Calu3 (cell line): ENCODE measurements at regions not wholly inside any gene's neighbourhood (a gene's known extent, or its start where the extent isn't known, plus 50 kb on each side); places are given as distances from the start of the nearest gene placed in this dataset.

ENCODE experiments used
- BruUV-seq: library from RNA; stranded (reverse); fragments of 400-500 nt; replicated peaks from 2 replicates; lab custom pipeline; 2021; lab: Mats Ljungman, UMichigan
- CTCF ChIA-PET: fragments of 300-600 bp; sonication (Branson Sonifier 250); formaldehyde crosslinking; loops from one replicate; lab custom pipeline; 2022; ENCODE audit warnings: antibody characterized with exemption; lab: Charles Lee
- DNase-seq: peaks from one replicate; pipeline ENCODE4 v3.0.0; 2022
- H3K27ac Mint-ChIP-seq: one replicate; pipeline ENCODE4 v1.8.0; 2022; ENCODE audit warnings: mixed read lengths; ENCODE audit not compliant: unreplicated experiment
- H3K27me3 Mint-ChIP-seq: one replicate; pipeline ENCODE4 v1.8.0; 2022; ENCODE audit warnings: mixed read lengths; ENCODE audit not compliant: unreplicated experiment
- H3K36me3 Mint-ChIP-seq: one replicate; pipeline ENCODE4 v1.8.0; 2022; ENCODE audit warnings: mild to moderate bottlenecking, moderate library complexity, mixed read lengths; ENCODE audit not compliant: insufficient read depth, unreplicated experiment
- H3K4me1 Mint-ChIP-seq: one replicate; pipeline ENCODE4 v1.8.0; 2022; ENCODE audit warnings: mild to moderate bottlenecking, low read depth, mixed read lengths; ENCODE audit not compliant: unreplicated experiment
- H3K4me3 Mint-ChIP-seq: one replicate; pipeline ENCODE4 v1.8.0; 2022; ENCODE audit warnings: mild to moderate bottlenecking, low read depth, moderate library complexity, mixed read lengths; ENCODE audit not compliant: unreplicated experiment
- H3K9me3 Mint-ChIP-seq: one replicate; pipeline ENCODE4 v1.8.0; 2022; ENCODE audit warnings: low read depth, mixed read lengths; ENCODE audit not compliant: unreplicated experiment
- CTCF ChIP-seq: fragments of 200-600 bp; IDR thresholded peaks from one replicate; pipeline ENCODE4 v1.8.0; 2022; ENCODE audit warnings: antibody characterized with exemption; ENCODE audit not compliant: unreplicated experiment
- intact Hi-C: fragments of 100-400 bp; cut with micrococcal nuclease; formaldehyde crosslinking; loops from one replicate; pipeline ENCODE4 v1.10.0; 2022; ENCODE audit not compliant: unreplicated experiment

GRCh38 chr2:5845798-5846330, 153.7 kb downstream of the SOX11 start:
- Mint-ChIP-seq H3K9me3 (peaks cover 20% of the 10 kb centered on the region), H3K36me3 (peaks cover 5% of the 10 kb centered on the region), H3K4me3 (no peak overlapping the region), H3K27me3 (no peaks in the 10 kb centered on the region), H3K4me1 (no peaks in the 10 kb centered on the region), H3K27ac (no peak overlapping the region)
- intact Hi-C loops = no loop called here
- CTCF ChIA-PET = no interaction called here
- TF ChIP-seq CTCF = no peak
- DNase-seq = no peak
- BruUV-seq = no TSS peak

GRCh38 chr2:5846881-5847280, 154.7 kb downstream of the SOX11 start:
- Mint-ChIP-seq H3K9me3 (peaks cover 16% of the 10 kb centered on the region), H3K4me3 (no peak overlapping the region), H3K36me3 (peaks cover 5% of the 10 kb centered on the region), H3K27me3 (no peaks in the 10 kb centered on the region), H3K4me1 (no peaks in the 10 kb centered on the region), H3K27ac (no peak overlapping the region)
- no peak for TF ChIP-seq CTCF
- CTCF ChIA-PET = no interaction called here
- intact Hi-C loops = no loop called here
- DNase-seq = no peak
- no TSS peak for BruUV-seq

GRCh38 chr2:5849562-5849961, 157.4 kb downstream of the SOX11 start:
- DNase-seq = no peak
- no peak for TF ChIP-seq CTCF
- Mint-ChIP-seq H3K4me1 (no peaks in the 10 kb centered on the region), H3K36me3 (no peaks in the 10 kb centered on the region), H3K4me3 (no peak overlapping the region), H3K27ac (no peak overlapping the region), H3K27me3 (no peaks in the 10 kb centered on the region), H3K9me3 (peaks cover 22% of the 10 kb centered on the region)
- intact Hi-C loops = no loop called here
- CTCF ChIA-PET = no interaction called here
- BruUV-seq = no TSS peak

GRCh38 chr2:5851410-5851809, 159.2 kb downstream of the SOX11 start:
- Mint-ChIP-seq H3K36me3 (no peaks in the 10 kb centered on the region), H3K4me3 (no peak overlapping the region), H3K27me3 (no peaks in the 10 kb centered on the region), H3K27ac (no peak overlapping the region), H3K9me3 (peaks cover 16% of the 10 kb centered on the region), H3K4me1 (no peaks in the 10 kb centered on the region)
- TF ChIP-seq CTCF = no peak
- intact Hi-C loops = no loop called here
- CTCF ChIA-PET = no interaction called here
- no TSS peak for BruUV-seq
- no peak for DNase-seq
